Fibroblast of lung (primary cell): ENCODE measurements at regions not wholly inside any gene's neighbourhood (a gene's known extent, or its start where the extent isn't known, plus 50 kb on each side); places are given as distances from the start of the nearest gene placed in this dataset.

ENCODE experiments used
- DNase-seq, 2 donors: peaks; one replicate each; pipeline versions ENCODE4 v3.0.0 to v3.0.0-alpha.2; 2010; ENCODE audit warnings: low read depth in 2 of 2
- H2AFZ ChIP-seq: 2 replicates; pipeline ENCODE4 v1.5.1; 2012; ENCODE audit warnings: low read length, control low read depth, inconsistent platforms
- H3K27ac ChIP-seq: 2 replicates; pipeline ENCODE4 v1.5.1; 2011; ENCODE audit warnings: low read length, control low read depth; ENCODE audit not compliant: insufficient read depth
- H3K27me3 ChIP-seq: 2 replicates; pipeline ENCODE4 v1.5.1; 2011; ENCODE audit warnings: mild to moderate bottlenecking, low read length; ENCODE audit not compliant: control insufficient read depth, insufficient read depth
- H3K36me3 ChIP-seq: 2 replicates; pipeline ENCODE4 v1.5.1; 2011; ENCODE audit warnings: low read length; ENCODE audit not compliant: control insufficient read depth, insufficient read depth
- H3K4me1 ChIP-seq: 2 replicates; pipeline ENCODE4 v1.5.1; 2011; ENCODE audit warnings: low read length; ENCODE audit not compliant: control insufficient read depth, insufficient read depth; ENCODE audit errors: extremely low read depth
- H3K4me2 ChIP-seq: 2 replicates; pipeline ENCODE4 v1.5.1; 2011; ENCODE audit warnings: low read length, control low read depth; ENCODE audit not compliant: insufficient read depth; ENCODE audit errors: extremely low read depth
- H3K4me3 ChIP-seq, 4 experiments: fragments of 200-600 bp in 1 of 4; sonication (generic) in 1 of 4; replicated peaks in 1 of 4; 2 replicates each; pipeline ENCODE4 v1.5.1; 2011 to 2016; ENCODE audit warnings: low read length in 4 of 4, low read depth in 3 of 4, mild to moderate bottlenecking in 3 of 4, control low read depth in 2 of 4, inconsistent platforms in 1 of 4, mixed read lengths in 1 of 4; ENCODE audit not compliant: insufficient read depth in 1 of 4; ENCODE audit errors: control extremely low read depth in 1 of 4
- H3K79me2 ChIP-seq: 2 replicates; pipeline ENCODE4 v1.5.1; 2012; ENCODE audit warnings: mild to moderate bottlenecking, low read length, inconsistent platforms; ENCODE audit not compliant: control insufficient read depth, insufficient read depth
- H3K9ac ChIP-seq: 2 replicates; pipeline ENCODE4 v1.5.1; 2011; ENCODE audit warnings: mild to moderate bottlenecking, low read length, control low read depth; ENCODE audit not compliant: insufficient read depth
- H3K9me3 ChIP-seq: 2 replicates; pipeline ENCODE4 v1.5.1; 2012; ENCODE audit warnings: low read depth, low read length; ENCODE audit not compliant: control insufficient read depth, insufficient read depth
- H4K20me1 ChIP-seq: 2 replicates; pipeline ENCODE4 v1.5.1; 2011; ENCODE audit warnings: low read length; ENCODE audit not compliant: control insufficient read depth, insufficient read depth; ENCODE audit errors: extremely low read depth
- EZH2 ChIP-seq: IDR thresholded peaks from 2 replicates; pipeline ENCODE4 v1.5.1; 2012; ENCODE audit warnings: low read length, control low read depth, mild to moderate bottlenecking; ENCODE audit errors: missing control alignments
- TF ChIP-seq, protein P1 (sequence below), 2 donors: IDR thresholded peaks in 1 of 2; conservative IDR thresholded peaks in 1 of 2; 1 replicate in 1 of 2; 2 replicates in 1 of 2; pipeline ENCODE4 v1.5.1; 2011 to 2012; ENCODE audit warnings: low read length in 2 of 2, control low read depth in 1 of 2, inconsistent platforms in 1 of 2, low read depth in 1 of 2, mild to moderate bottlenecking in 1 of 2

DNA sequence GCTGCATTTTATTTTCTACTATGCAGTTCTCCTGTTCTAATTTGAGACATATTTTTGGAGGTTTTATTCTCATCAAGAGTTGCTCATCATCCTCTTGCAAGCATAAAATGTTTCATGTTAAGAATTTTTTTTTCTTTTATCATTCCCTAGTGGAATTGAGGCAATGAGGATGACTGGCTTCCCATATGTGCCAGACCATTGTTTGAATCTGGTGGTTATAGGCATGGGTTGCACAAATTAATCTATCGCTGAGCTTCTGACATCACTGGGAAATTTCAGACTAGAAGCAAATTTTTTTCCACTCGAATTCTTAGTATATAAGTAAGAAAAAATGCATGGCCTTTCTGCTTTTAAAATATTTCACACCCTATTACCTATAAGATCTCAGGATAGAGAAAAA is 279.1 kb upstream of the PLSCR5 start:
- TF ChIP-seq, protein P1, sequence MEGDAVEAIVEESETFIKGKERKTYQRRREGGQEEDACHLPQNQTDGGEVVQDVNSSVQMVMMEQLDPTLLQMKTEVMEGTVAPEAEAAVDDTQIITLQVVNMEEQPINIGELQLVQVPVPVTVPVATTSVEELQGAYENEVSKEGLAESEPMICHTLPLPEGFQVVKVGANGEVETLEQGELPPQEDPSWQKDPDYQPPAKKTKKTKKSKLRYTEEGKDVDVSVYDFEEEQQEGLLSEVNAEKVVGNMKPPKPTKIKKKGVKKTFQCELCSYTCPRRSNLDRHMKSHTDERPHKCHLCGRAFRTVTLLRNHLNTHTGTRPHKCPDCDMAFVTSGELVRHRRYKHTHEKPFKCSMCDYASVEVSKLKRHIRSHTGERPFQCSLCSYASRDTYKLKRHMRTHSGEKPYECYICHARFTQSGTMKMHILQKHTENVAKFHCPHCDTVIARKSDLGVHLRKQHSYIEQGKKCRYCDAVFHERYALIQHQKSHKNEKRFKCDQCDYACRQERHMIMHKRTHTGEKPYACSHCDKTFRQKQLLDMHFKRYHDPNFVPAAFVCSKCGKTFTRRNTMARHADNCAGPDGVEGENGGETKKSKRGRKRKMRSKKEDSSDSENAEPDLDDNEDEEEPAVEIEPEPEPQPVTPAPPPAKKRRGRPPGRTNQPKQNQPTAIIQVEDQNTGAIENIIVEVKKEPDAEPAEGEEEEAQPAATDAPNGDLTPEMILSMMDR (conservative IDR thresholded peaks at IDR 0.05 in 1 of 2, IDR thresholded peaks at IDR 0.05 in 1 of 2; ENCODE audit: low read depth in 1 of 2, low read length in 2 of 2): no peak
- no peak for TF ChIP-seq EZH2
- no peaks in the 10 kb centered on the region for H4K20me1 ChIP-seq
- H3K36me3 ChIP-seq: no peaks in the 10 kb centered on the region
- H3K4me3 ChIP-seq: no peak overlapping the region
- H2AFZ ChIP-seq: no peak overlapping the region
- no peak for DNase-seq
- H3K9ac ChIP-seq: no peak overlapping the region
- no peak overlapping the region for H3K4me2 ChIP-seq
- no peaks in the 10 kb centered on the region for H3K9me3 ChIP-seq
- H3K27me3 ChIP-seq: no peaks in the 10 kb centered on the region
- H3K4me1 ChIP-seq: no peaks in the 10 kb centered on the region
- H3K27ac ChIP-seq: no peak overlapping the region
- no peaks in the 10 kb centered on the region for H3K79me2 ChIP-seq

DNA sequence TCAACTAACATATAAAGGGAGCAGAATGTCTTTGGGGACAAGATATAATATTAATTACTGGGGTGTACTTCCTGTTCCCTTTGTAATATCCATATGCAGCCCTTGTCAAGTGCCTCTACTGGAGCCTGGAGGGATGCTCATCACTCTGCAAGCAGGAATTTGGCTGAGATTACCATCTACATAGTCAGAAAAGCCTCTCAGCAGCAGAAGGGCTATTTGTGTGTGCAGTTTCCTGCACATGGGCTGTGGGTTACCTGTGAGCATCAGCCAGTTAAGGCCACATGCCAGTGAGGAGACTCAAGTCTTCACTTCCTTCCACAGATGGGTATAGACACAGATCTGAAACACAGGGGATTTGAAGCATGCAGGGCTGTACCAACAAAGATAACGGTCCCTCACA is 278.1 kb upstream of the PLSCR5 start:
- no peak overlapping the region for H2AFZ ChIP-seq

DNA sequence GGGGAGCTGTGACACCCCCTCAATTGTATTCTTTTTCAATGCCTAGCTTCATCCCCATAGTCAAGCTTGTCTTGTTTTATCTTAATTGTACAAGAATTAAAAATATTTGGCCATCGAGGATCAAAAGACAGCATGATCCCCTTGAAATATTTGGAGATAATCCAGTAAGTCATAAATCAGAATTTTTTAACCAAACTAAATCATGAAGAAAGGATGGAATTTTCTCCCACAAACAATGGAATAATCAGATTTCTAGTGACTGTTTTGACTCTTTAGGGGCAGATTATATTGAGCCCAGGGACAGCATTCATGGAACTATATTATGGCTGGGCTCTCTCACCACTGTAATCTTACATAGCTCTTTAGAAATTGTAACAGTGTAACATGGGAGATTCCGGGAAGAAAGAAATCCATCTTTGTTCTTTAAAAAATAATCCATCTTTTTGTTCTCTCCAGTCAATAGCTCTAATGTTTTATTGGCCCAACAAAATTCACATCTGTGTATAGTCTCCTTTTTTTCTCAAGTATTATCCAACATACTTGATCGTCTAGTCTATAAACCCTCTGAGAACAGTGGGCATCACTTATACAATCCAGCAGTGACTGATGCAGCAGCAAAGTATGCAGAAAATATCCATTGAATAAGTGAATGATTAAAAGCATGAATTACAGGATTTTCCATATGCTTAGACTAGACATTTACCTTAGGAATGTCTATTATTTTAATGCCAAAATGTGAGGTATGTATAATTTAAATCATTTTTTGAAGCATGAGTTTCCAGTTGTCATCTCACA is 277.0 kb upstream of the PLSCR5 start:
- H3K79me2 ChIP-seq: no peaks in the 10 kb centered on the region
- no peaks in the 10 kb centered on the region for H3K9me3 ChIP-seq
- no peaks in the 10 kb centered on the region for H4K20me1 ChIP-seq
- no peak overlapping the region for H3K27ac ChIP-seq
- no peak overlapping the region for H2AFZ ChIP-seq
- H3K9ac ChIP-seq: no peak overlapping the region
- no peak overlapping the region for H3K4me3 ChIP-seq
- no peaks in the 10 kb centered on the region for H3K27me3 ChIP-seq
- H3K4me1 ChIP-seq: no peaks in the 10 kb centered on the region
- DNase-seq: no peak
- H3K4me2 ChIP-seq: no peak overlapping the region
- TF ChIP-seq, protein P1 (conservative IDR thresholded peaks at IDR 0.05 in 1 of 2, IDR thresholded peaks at IDR 0.05 in 1 of 2; ENCODE audit: low read depth in 1 of 2, low read length in 2 of 2): no peak
- no peak for TF ChIP-seq EZH2
- no peaks in the 10 kb centered on the region for H3K36me3 ChIP-seq

More for the DNA sequence above, 278.1 kb upstream of the PLSCR5 start:
- Histone ChIP-seq H3K4me3 (no peak overlapping the region), H3K27ac (no peak overlapping the region), H3K4me2 (no peak overlapping the region), H3K27me3 (no peaks in the 10 kb centered on the region), H3K9me3 (no peaks in the 10 kb centered on the region), H3K4me1 (no peaks in the 10 kb centered on the region), H4K20me1 (no peaks in the 10 kb centered on the region), H3K9ac (no peak overlapping the region), H3K36me3 (no peaks in the 10 kb centered on the region), H3K79me2 (no peaks in the 10 kb centered on the region)
- DNase-seq: no peak
- TF ChIP-seq, protein P1 (conservative IDR thresholded peaks at IDR 0.05 in 1 of 2, IDR thresholded peaks at IDR 0.05 in 1 of 2; ENCODE audit: low read depth in 1 of 2, low read length in 2 of 2): no peak
- TF ChIP-seq EZH2: no peak
